GM13977 (cell line): ENCODE measurements at regions not wholly inside any gene's neighbourhood (a gene's known extent, or its start where the extent isn't known, plus 50 kb on each side); places are given as distances from the start of the nearest gene placed in this dataset.
A peak's percentile ranks its signal among the peaks of the same experiment; 100 is the strongest.

Experiments
- DNase-seq: peaks from one replicate; pipeline ENCODE4 v3.0.0; 2012; ENCODE audit warnings: low spot score
- in situ Hi-C: fragments of 300-500 bp; cut with MboI; formaldehyde crosslinking; loops from one replicate; pipeline ENCODE4 v1.12.0; 2022; ENCODE audit warnings: low sequenced_read_pairs, low pct_unique_long_range_greater_than_20kb, mixed read lengths, inconsistent platforms; ENCODE audit not compliant: unreplicated experiment
- TF ChIP-seq, protein P1 (sequence below): IDR thresholded peaks from 2 replicates; pipeline ENCODE4 v1.5.1; 2012; ENCODE audit warnings: mild to moderate bottlenecking, control low read depth; ENCODE audit not compliant: insufficient read depth; ENCODE audit errors: extremely low read depth, missing control alignments

- TF ChIP-seq, protein P1, sequence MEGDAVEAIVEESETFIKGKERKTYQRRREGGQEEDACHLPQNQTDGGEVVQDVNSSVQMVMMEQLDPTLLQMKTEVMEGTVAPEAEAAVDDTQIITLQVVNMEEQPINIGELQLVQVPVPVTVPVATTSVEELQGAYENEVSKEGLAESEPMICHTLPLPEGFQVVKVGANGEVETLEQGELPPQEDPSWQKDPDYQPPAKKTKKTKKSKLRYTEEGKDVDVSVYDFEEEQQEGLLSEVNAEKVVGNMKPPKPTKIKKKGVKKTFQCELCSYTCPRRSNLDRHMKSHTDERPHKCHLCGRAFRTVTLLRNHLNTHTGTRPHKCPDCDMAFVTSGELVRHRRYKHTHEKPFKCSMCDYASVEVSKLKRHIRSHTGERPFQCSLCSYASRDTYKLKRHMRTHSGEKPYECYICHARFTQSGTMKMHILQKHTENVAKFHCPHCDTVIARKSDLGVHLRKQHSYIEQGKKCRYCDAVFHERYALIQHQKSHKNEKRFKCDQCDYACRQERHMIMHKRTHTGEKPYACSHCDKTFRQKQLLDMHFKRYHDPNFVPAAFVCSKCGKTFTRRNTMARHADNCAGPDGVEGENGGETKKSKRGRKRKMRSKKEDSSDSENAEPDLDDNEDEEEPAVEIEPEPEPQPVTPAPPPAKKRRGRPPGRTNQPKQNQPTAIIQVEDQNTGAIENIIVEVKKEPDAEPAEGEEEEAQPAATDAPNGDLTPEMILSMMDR = no peak
- DNase-seq = no peak
- in situ Hi-C loops = no loop called here
Measured at GRCh38 chr2:41892476-41892875, 155.3 kb upstream of the PKDCC start.

- no peak for DNase-seq
- TF ChIP-seq, protein P1 = no peak
- in situ Hi-C loops = no loop called here
Measured at GRCh38 chr2:41894563-41895333, 153.1 kb upstream of the PKDCC start.

GRCh38 chr2:41895334-41895664 lies 152.5 kb upstream of the PKDCC start:
- no peak for DNase-seq
- in situ Hi-C loops = no loop called here
- TF ChIP-seq, protein P1 = no peak

GRCh38 chr2:41896186-41896846 lies 151.5 kb upstream of the PKDCC start:
- TF ChIP-seq, protein P1 = no peak
- in situ Hi-C loops = no loop called here
- peak; percentile 17 for DNase-seq

- TF ChIP-seq, protein P1 = no peak
- no peak for DNase-seq
- in situ Hi-C loops = no loop called here
Measured at GRCh38 chr2:41899189-41899588, 148.6 kb upstream of the PKDCC start.

GRCh38 chr2:41900101-41900577 lies 147.7 kb upstream of the PKDCC start:
- DNase-seq = no peak
- TF ChIP-seq, protein P1 = no peak
- in situ Hi-C loops = no loop called here
